ENCODE measurements at regions not wholly inside any gene's neighbourhood (a gene's known extent, or its start where the extent isn't known, plus 50 kb on each side); places are given as distances from the start of the nearest gene placed in this dataset.
"Not testable (repeated sequence)": the region's sequence is repeated elsewhere in the genome, so short reads cannot be mapped to it uniquely, and the experiment has no call there.

DNA sequence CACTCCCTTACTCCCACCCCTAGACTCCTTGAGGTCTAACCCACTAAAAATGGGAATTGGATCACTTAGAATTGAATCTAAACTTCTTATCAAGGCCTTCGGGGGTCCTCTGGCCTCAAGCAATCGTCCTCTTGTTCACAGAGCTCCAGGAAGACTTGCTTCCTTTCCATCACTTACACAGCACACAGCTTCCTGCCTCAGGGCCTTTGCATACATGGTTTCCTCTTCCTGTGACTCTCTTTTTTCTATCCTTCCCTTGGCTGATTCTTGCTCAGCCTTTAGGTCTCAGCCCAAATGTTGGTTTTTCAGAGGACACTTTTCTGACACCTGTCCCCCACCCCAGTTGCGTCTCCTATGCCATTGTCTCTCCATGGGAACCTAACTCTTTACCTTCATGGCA, 50.0 kb upstream of the ALDH1B1 start:
- no peak for DNase-seq

DNA sequence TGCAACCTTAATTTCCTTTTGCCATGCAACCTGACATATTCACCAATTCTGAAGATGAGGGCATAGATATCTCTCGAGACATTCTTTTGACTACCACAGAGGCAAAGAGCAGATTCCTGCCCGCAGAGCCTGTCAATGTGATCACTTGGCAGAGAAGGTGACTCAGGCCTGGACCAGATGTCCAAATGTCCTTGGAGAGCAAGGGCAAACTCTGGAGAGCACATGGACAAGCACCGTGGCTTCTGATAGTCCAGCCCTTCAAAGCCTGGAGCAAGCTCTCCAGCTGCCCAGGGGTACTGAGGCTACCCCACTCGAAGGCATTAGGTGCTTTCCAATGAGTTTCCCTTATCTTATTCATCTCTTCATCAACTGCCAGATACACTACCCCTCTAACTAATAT, 50.4 kb upstream of the ALDH1B1 start:
- no peak for DNase-seq

DNA sequence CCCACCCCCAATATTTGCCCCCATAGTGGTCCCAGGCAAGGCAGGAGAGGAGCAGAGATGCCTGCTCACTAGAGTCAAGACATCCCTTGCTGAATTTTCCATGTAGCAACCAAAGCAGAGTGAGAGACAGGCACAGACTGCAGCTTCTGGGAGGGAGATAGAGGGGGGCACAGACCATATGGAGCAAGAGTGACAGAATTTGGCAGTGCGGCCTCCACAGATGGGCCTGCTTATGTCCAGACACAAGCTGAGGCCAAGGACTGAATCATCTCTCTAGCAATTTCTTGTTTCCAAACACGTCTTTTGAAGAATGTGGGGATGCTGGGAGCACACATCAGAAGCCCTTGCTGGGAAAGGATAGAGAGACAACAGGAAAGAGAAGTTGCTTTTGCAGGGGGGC, 53.0 kb upstream of the ALDH1B1 start:
- DNase-seq: no peak

DNA sequence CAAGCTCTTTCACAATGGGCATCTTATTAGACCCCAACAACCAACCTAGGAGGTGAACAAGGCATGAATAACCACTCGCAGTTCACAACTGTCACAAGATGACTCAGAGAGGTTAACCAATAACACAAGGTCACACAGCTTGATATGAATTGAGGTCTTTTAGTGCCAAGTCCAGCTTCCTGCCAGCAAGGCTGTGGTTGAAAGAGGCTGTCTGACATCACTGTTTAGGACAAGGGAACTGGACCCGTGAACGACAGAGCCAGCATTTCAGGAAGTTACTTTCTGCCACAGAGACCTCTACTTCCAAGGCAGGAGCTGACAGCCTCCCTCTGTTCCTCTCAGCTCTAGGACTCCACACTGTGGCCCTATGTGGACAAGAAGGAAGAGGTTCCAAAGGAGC, 53.4 kb upstream of the ALDH1B1 start:
- no peak for DNase-seq

DNA sequence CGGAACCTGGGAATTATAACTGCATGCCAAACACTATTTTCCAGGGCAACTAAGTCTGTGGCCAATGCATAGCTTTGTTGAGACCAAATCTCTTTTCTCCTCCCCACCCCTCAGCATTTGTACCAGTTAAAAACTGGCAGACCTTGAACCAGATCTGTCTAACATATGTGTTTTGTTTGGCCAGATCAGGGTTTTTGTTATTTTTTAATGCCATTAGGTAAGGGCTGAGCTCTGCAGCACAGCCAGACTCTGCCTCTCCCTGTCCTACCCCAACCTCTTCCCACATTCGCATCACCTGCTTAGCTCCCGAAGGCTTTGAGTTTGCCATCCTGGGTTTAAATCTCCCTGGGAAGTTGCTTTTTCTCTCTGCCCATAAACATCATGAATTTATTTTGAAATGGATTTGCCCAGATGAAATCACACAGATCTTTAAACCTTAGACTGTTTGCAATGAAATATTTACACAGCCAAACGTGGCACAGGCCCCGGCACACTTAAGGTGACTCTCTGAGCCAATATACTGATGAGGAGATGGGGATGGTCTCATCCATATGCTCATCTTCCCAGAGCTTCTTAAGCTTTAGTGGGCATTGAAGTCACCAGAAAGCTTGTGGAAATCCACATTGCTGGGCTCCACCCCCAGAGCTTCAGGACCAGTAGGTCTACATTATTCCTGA, 54.0 kb upstream of the ALDH1B1 start:
- no peak for DNase-seq

DNA sequence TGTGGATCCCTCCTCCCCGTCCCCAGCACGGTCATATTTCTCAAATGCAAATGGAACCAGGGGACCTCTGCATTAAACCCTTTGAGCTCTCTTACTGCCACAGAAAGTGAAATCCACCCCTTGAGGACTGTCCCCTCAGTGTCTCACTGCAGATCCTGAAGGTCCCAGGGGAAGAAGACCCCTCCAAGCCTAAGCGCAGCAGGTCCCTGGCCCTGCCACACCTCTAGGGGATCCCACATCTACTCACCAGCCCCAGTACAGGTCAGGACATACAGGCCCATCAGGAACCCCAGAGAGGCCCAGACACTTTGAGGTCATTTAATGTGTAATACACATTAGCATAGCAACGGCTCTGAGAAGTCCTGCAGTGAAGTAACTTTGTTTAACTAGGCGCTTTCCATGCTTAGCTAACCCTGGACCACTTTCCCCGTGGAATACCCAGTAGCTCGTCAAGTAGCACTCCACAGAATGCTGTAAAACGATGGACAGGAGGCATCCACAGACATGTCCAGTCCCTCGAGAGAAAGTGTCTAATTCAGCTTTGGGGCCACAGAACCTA, 54.7 kb upstream of the ALDH1B1 start:
- no peak for DNase-seq

DNA sequence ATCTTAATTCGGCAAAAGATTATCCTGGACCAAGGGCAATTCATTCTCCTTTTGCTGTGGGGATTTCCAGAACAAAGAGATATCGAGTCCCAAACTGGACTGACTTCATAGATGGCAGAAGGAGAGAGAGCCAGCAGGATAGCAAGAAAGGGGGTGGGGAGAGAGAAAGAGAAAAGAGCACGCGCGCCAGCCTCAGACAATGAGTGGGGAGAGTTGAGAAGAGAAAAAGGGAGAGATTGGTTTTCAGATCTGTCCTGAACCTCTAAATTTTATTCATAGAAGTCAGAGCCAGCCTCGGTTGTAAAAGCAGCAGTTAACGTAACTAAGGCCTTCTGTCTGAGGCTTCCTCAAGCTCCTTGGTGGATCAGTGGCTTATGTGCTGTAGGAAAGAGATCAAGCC, 55.3 kb upstream of the ALDH1B1 start:
- DNase-seq: no peak

DNA sequence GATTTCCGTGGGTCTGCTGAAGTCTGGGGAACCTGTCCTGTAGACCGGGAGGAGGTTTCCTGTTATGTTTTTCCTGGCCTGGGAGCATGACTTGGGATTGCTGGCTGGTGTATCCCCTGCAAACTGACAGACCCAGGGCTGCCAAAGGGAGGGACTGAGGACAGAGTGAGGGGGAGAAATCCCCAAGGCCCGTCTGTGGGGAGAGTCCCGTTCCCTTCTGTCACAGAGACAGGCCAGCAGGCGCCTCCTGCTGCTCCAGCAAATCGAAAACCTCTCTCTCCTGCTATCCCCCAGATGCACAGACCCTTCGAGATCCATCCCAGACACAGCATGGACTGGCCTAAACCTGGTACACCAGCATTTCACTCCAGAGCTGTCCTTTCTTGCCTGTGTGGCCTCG, 56.2 kb upstream of the ALDH1B1 start:
- DNase-seq: no peak

DNA sequence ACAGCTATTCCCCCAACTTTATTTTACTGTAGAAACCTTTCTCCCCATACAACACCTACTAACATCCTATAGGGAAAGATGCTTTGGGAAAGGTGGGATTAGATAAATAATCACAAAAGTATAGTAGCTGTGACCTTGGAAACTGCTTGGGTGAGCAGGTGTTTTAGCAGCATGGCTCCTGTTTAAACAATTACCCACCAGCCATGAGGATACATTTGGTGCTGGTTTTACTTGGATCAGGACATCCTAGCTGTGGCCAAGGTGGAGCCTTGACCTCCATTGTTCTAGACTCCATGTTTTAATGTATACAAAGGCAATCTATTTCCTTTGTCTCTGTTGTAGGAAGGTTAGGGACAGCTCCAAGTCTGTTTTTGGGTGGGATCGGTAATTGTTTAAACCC, 56.8 kb upstream of the ALDH1B1 start:
- DNase-seq: no peak

DNA sequence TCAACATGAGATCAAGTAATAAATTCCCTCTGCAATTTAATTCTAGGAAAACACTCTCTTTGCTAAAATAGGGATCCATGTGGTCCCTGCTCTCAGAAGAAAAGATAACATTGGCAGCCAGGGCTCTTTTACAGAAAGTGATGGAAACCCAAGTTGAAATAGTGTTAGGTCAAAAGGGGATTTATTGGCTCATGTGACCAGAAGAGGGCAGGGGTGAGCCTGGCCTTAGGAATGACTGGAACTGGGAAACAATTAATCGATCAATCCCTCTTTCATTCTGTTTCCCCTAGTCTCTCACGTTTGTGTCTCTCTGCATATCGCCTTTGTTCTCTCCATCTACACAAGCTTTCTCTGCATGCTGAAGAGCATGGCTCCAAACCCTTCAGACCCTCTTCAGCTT, 58.3 kb upstream of the ALDH1B1 start:
- no peak for DNase-seq

DNA sequence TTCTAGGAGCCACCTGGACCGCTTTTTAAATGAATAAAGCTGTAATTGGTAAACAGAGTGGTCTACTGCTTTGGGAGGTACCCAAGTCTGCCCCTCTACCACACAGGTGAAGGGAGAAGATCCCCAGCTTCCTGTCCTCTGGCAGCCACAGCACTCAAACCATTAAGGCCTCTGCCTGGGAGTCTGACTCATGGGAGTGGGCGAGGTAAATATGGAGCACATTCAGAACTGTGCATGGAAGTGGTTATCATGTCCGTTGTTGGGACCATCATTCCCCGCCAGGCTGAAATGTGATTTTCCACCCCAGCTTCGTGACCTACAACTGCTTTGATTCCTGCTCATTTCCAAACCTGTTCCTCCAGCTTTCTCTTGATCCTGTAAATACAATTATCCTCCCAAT, 59.5 kb upstream of the ALDH1B1 start:
- DNase-seq: no peak

DNA sequence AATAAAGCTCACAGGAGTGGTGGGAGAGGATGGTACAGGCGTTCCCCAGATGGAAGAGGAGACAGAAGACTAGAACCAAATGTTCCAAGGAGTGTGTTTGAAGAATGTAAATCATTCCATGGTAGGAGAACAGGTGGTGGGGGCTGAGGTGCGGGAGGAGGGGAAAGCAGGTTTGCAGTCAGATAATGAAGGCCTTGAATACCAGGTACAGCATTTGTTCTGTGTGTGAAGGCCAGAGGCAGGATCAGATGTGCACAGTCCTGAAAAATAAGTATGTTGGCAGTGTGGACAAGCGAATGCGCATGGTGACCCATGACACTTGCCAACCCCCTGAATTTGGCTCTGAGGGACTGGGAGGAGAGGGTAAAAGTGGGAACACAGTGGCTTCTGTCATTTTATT, 59.9 kb upstream of the ALDH1B1 start:
- DNase-seq: no peak

DNA sequence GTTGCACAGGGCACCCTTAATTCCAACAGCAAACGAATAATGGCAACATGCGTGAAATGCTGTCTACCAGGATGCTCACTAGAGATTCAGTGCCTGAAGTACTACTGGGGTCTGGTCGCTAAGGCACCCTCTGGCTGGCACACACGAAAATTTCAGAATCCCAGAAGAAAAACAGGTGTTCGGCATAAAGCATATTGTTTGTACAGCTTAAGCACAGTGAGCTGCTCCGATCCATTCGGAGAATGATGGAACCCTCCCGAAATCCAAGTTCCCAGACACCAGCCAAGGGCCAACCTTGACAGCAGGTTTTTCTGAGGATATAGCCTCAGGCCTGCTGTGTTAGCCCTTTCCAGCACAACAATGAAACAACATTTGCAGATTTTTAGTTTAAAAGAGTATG, 61.4 kb upstream of the ALDH1B1 start:
- no peak for DNase-seq

DNA sequence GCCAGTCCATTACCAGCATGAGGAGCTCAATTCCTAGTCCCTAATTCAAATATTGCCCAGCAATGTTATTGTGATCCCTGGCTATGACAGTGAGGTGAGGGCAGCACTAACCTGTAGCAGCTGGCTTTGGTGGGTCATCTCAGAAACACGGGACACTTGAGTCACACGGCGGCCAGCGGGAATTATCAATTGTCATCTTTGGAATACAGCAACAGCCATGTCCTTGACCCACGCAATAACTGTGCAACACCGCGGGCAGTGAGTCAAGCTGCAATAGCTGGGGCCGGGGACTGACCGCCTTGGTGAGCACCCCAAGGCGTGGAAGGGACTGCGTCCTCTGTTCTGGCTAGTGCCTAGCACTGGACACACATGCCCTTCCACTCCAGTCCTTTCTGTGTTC, 62.5 kb upstream of the ALDH1B1 start:
- no peak for DNase-seq

DNA sequence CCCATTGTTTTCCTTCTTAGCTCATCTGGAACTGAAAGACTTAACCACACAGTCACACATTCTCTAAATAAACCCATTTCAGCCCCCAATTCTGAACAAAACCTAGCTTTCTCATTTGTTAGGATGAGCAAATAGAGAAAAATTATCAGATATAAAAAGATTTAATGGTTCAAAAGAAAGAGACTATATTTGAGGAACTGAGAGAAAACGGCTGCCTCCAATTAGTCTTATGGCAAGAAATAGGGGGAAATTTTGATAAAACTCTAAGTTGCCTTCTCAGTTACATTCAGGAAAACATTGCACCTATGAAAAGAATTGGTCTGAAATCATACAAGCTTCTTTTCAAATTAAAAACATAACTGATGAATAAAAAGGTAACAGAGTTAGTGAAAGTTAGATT, 63.7 kb upstream of the ALDH1B1 start:
- DNase-seq: no peak

DNA sequence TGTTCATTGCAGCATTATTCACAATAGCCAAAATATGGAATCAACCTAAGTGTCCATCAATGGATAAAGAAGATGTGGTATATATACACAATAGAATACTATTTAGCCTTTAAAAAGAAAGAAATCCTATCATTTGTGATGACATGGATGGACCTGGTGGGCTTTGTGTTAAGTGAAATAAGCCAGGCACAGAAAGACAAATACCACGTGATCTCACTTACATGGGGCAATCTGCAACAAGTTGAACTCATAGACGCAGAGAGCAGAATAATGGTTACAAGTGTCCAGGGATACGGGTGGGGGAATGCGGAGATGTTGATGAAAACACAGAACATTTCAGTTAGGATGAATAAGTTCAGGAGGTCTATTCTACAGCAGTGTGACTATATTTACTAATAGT, 66.4 kb upstream of the ALDH1B1 start:
- no peak for DNase-seq

DNA sequence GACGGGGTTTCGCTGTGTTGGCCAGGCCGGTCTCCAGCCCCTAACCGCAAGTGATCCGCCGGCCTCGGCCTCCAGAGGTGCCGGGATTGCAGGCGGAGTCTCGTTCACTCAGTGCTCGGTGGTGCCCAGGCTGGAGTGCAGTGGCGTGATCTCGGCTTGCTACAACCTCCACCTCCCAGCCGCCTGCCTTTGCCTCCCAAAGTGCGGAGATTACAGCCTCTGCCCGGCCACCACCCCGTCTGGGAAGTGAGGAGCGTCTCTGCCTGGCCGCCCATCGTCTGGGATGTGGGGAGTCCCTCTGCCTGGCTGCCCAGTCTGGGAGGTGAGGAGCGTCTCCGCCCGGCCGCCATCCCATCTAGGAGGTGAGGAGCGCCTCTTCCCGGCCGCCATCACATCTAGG, 68.3 kb upstream of the ALDH1B1 start:
- DNase-seq: not testable (repeated sequence)

DNA sequence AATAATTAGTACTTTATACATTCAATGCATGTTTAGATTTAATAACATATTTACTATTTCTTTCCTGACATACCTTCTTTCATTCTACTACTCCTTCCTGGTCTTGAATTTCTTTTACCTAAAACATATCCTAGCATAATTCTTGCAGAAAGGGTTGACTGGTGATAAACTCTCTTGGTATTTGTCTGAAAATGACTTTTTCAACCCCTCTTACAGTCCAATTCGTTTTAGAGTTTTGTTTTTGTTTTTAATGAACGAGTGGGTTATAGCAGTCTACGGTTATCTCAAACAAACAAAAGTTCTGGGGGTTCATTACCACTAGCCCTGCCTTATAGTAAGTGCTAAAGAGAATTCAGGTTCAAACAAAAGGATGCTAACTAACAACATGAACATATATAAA, 69.6 kb upstream of the ALDH1B1 start:
- DNase-seq: no peak

DNA sequence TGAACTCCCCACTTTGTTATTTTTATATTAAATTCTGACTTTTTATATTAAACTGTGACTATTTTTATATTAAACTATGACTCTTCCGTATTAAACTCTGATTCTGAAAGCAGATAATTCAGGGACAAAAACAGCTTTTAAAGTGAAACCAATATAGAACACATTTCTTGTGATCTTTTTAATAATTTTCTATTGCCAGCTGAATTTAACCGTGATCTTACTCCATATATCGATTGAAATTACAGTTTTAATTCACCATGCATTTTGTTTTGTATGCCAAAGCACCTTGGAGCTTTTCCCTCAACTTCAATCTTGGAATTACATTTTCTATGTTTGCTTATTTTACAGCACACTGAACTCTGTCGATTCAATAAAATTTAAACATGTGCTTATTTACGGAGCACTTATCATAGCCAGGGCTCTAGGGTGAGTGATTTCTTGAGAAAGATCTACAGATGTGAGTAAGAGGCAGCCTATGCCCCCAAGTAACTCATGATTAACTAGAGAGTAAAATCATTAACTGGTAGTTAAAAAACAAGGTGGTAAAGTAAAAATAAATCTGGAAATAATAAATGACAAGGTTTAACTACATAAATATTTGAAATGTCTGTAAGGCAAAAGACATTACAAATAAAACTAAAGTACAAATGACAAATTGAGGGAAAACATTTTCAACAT, 72.9 kb upstream of the ALDH1B1 start:
- no peak for DNase-seq

DNA sequence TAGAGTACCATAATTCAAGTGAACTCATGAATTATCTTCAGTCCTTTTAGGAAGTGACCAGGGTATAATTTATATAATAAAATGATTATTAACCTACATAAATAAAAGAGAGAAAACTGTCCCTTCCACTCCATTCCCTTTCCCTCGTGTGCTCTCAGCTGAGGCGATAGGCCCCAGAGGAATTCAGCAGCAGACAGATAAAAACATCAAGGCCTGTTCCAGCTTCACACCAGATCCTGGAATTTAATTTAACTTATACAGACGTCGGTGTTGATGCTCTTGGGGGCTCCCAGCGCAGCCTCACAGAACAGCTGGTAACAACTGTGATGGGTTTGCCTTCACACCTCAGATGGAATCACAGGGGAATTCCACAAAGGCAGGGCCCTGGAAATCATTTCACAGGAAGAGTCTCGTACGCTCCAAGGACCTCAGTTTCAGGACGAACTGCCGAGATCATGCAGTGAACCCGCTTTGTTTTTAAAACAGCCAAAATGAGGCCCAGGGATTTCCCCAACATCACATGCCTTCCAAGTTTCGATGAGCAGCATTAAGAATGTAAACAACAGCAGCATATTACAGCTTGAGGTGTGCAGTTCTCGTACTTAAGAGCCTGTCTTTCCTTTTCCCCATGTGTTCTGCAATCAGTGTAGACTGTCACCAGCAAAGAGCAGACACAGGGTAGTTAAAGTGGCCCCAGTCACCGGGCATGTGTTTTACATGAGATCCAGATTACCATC, 73.6 kb upstream of the ALDH1B1 start:
- DNase-seq: no peak

DNA sequence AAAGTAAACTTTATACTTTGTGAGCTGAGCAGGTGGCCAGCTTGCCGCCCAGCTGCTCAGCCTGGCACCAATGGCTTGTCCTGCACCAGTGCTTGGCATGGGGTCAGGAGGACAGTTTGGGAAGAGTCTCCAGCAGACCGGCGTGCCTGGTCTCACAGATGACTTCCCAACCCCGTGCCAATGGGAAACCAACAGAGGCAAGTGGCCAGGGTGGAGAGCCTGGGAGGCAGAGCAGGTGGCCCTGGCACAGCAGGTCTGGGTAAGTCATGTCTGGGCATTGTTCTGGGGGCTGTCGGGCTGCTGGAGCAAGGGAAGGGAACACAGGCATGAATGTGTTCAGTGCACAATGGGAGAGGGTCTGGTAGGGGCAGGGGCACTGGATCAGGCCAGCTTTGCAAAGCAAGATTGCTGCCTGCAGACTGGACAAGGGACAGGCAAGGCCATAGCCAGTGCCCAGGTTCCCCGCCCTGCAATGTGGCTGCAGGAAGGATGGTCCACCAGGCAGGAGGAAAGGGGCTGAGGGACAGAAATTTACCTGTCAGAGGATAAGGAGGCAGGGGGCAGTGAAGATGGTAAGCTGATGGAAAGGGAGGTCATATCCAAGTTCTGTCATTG, 76.2 kb upstream of the ALDH1B1 start:
- DNase-seq: no peak

DNA sequence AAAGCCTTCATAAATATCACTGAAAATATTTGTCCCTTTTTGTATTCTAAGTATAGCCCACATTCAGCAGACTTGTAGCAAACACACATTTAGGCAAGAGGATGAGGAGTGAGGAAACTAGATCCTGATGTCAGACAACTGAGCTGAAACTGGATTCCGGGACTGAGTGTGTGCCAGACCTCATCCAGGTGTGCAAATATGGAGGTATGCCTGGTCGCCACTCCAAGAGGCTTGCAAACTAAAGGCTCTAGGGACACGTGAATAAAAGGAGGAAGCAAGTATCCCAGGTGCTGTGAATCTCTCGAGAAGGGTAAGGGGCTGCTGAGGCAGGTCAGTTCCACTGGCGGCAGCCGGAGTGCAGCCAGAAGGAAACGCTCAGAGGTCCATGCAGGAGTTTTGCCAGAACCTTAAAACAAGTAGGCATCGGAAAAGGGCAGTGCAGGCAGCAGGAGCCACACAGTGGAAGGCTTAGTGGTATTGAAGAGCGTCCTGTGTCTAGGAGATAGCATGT, 77.4 kb upstream of the ALDH1B1 start:
- DNase-seq: no peak

DNA sequence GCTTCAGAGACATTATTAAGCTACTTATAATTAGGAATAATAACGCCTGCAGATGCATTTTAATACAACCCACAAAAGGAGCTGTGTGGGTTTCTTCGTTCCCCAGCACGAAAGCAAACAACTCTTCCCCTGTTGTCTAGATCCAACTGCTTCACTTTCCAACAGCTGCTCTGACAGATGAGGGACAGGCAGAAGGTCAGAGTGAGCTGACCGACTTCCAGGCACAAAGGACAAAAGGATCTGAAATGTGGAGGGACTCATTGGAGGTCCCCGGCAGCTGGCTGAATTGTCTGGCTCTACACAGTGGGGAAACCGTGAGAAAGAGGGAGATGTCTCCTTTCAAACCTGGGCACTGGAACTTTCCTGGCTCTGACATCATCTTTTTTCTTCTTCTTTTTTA, 79.1 kb upstream of the ALDH1B1 start:
- DNase-seq: no peak

Measured in activated naive CD4-positive, alpha-beta T cell treated with anti-CD3 and anti-CD28 coated beads, Interleukin-2, amount 50 U/mL, for 16 hours (primary cell).